HCT116 (cell line): ENCODE measurements at regions not wholly inside any gene's neighbourhood (a gene's known extent, or its start where the extent isn't known, plus 50 kb on each side); places are given as distances from the start of the nearest gene placed in this dataset.

Source experiments
- ATAC-seq: fragments of 200-7000 bp; cut with Tn5 transposase; 2 replicates; pipeline ENCODE4 v1.9.1; 2020; ENCODE audit warnings: mild to moderate bottlenecking, moderate library complexity
- BruUV-seq: library from RNA; stranded (reverse); fragments of 400-500 nt; replicated peaks from 2 replicates; lab custom pipeline; 2021; lab: Mats Ljungman, UMichigan
- CTCF ChIA-PET: fragments of 300-600 bp; sonication (Branson Sonifier 250); formaldehyde crosslinking; loops from one replicate; lab custom pipeline; 2021; ENCODE audit warnings: antibody characterized with exemption; lab: Charles Lee
- POLR2A ChIA-PET: fragments of 300-600, 350-600 bp; sonication (Branson Sonifier 250); formaldehyde crosslinking; loops from one replicate; lab custom pipeline; 2021; ENCODE audit warnings: antibody characterized with exemption; lab: Charles Lee
- RAD21 ChIA-PET, 2 experiments: fragments of 300-600 bp; sonication (Branson Sonifier 250); formaldehyde crosslinking; loops; one replicate each; lab custom pipeline; 2023; ENCODE audit warnings: low total read pairs in 2 of 2; ENCODE audit not compliant: uncharacterized antibody in 2 of 2, unreplicated experiment in 2 of 2, low non-redundant PET in 1 of 2; lab: Charles Lee
- DNase-seq: peaks from one replicate; pipeline ENCODE4 v3.0.0-alpha.2; 2010; ENCODE audit warnings: low read depth, low spot score
- H2AFZ ChIP-seq: fragments of 200-600 bp; shearing (Covaris generic), sonication (generic); 2 replicates; pipeline ENCODE4 v1.6.1; 2017; ENCODE audit warnings: low read depth, mixed run types, mixed read lengths, antibody characterized with exemption, low read length; ENCODE audit not compliant: poor library complexity, severe bottlenecking
- H3K27ac ChIP-seq: 2 replicates; pipeline ENCODE4 v1.5.1; 2012; ENCODE audit warnings: low read depth, low read length
- H3K27me3 ChIP-seq: fragments of 200-600 bp; sonication (generic); 2 replicates; pipeline ENCODE4 v1.6.1; 2016; ENCODE audit warnings: mixed run types, low read length, mixed read lengths; ENCODE audit not compliant: insufficient read depth
- H3K36me3 ChIP-seq, 2 experiments: fragments of 200-500 bp in 1 of 2; fragments of 200-600 bp in 1 of 2; sonication (Bioruptor generic) in 1 of 2; sonication (generic) in 1 of 2; 2 replicates each; pipeline versions ENCODE4 v1.5.1 to v1.6.1; 2014 to 2016; ENCODE audit warnings: low read length in 2 of 2, inconsistent platforms in 1 of 2, mixed read lengths in 1 of 2, mixed run types in 1 of 2; ENCODE audit not compliant: insufficient read depth in 2 of 2, control insufficient read depth in 1 of 2
- H3K4me1 ChIP-seq, 2 experiments: fragments of 200-600 bp in 1 of 2; sonication (generic) in 1 of 2; 2 replicates each; pipeline versions ENCODE4 v1.5.1 to v1.6.1; 2012 to 2017; ENCODE audit warnings: low read length in 2 of 2, inconsistent platforms in 1 of 2, mild to moderate bottlenecking in 1 of 2, mixed read lengths in 1 of 2, mixed run types in 1 of 2, moderate library complexity in 1 of 2; ENCODE audit not compliant: insufficient read depth in 2 of 2, control insufficient read depth in 1 of 2
- H3K4me2 ChIP-seq: fragments of 200-600 bp; sonication (generic); 2 replicates; pipeline ENCODE4 v1.6.1; 2017; ENCODE audit warnings: mixed run types, low read length, mixed read lengths
- H3K4me3 ChIP-seq, 2 experiments: fragments of 200-600 bp in 1 of 2; sonication (generic) in 1 of 2; replicated peaks in 1 of 2; 2 replicates each; pipeline ENCODE4 v1.5.1; 2011 to 2016; ENCODE audit warnings: low read length in 2 of 2, control low read depth in 1 of 2, low read depth in 1 of 2, mild to moderate bottlenecking in 1 of 2, mixed read lengths in 1 of 2, mixed run types in 1 of 2
- H3K79me2 ChIP-seq: fragments of 200-600 bp; sonication (generic); 2 replicates; pipeline ENCODE4 v1.6.1; 2017; ENCODE audit warnings: mild to moderate bottlenecking, mixed run types, low read length, moderate library complexity, mixed read lengths; ENCODE audit not compliant: insufficient read depth
- H3K9ac ChIP-seq: fragments of 200-600 bp; sonication (generic); 2 replicates; pipeline ENCODE4 v1.6.1; 2016; ENCODE audit warnings: low read length, mixed read lengths
- H3K9me2 ChIP-seq: fragments of 200-600 bp; sonication (generic), shearing (Covaris generic); 2 replicates; pipeline ENCODE4 v1.6.1; 2017; ENCODE audit warnings: mixed run types, mild to moderate bottlenecking, moderate library complexity; ENCODE audit not compliant: insufficient read depth
- H3K9me3 ChIP-seq, 2 experiments: fragments of 200-500 bp in 1 of 2; fragments of 200-600 bp in 1 of 2; sonication (Bioruptor generic) in 1 of 2; sonication (generic) in 1 of 2; 2 replicates each; pipeline ENCODE4 v1.6.1; 2014 to 2017; ENCODE audit warnings: low read length in 2 of 2, mixed read lengths in 2 of 2, inconsistent platforms in 1 of 2, low read depth in 1 of 2, mild to moderate bottlenecking in 1 of 2, mixed run types in 1 of 2, moderate library complexity in 1 of 2; ENCODE audit not compliant: control insufficient read depth in 1 of 2, insufficient read depth in 1 of 2
- H4K20me1 ChIP-seq: fragments of 200-600 bp; sonication (generic), shearing (Covaris generic); 2 replicates; pipeline ENCODE4 v1.6.1; 2017; ENCODE audit warnings: mixed run types, mild to moderate bottlenecking, moderate library complexity; ENCODE audit not compliant: insufficient read depth
- ATF3 ChIP-seq: IDR thresholded peaks from 2 replicates; pipeline ENCODE4 v1.6.1; 2012
- CEBPB ChIP-seq: IDR thresholded peaks from 2 replicates; pipeline ENCODE4 v1.6.1; 2012; ENCODE audit warnings: low read depth
- EGR1 ChIP-seq: IDR thresholded peaks from 2 replicates; pipeline ENCODE4 v1.6.1; 2012; ENCODE audit warnings: low read depth
- EZH2 ChIP-seq: fragments of 200-600 bp; sonication (generic); IDR thresholded peaks from 2 replicates; pipeline ENCODE4 v1.6.1; 2017; ENCODE audit warnings: antibody characterized with exemption, mixed run types
- FOSL1 ChIP-seq: IDR thresholded peaks from 2 replicates; pipeline ENCODE4 v1.6.1; 2012; ENCODE audit warnings: low read depth
- JUND ChIP-seq: IDR thresholded peaks from 2 replicates; pipeline ENCODE4 v1.6.1; 2012
- POLR2A ChIP-seq: IDR thresholded peaks from 2 replicates; pipeline ENCODE4 v1.7.0; 2011; ENCODE audit warnings: borderline replicate concordance; ENCODE audit not compliant: insufficient read depth, insufficient read length; ENCODE audit errors: extremely low read depth
- SP1 ChIP-seq: IDR thresholded peaks from 2 replicates; pipeline ENCODE4 v1.6.1; 2012; ENCODE audit warnings: low read depth
- SRF ChIP-seq: IDR thresholded peaks from 2 replicates; pipeline ENCODE4 v1.6.1; 2012; ENCODE audit warnings: low read depth
- TCF7L2 ChIP-seq: IDR thresholded peaks from 2 replicates; pipeline ENCODE4 v1.7.0; 2011; ENCODE audit warnings: borderline replicate concordance, inconsistent platforms; ENCODE audit not compliant: insufficient read depth, insufficient read length; ENCODE audit errors: extremely low read depth
- ZBTB33 ChIP-seq: IDR thresholded peaks from 2 replicates; pipeline ENCODE4 v1.6.1; 2011; ENCODE audit warnings: mild to moderate bottlenecking, low read length, moderate library complexity; ENCODE audit not compliant: insufficient replicate concordance; ENCODE audit errors: extremely low read depth
- ZNF274 ChIP-seq: fragments of 200-500 bp; sonication (Bioruptor generic); IDR thresholded peaks from 2 replicates; pipeline ENCODE4 v1.6.1; 2014; ENCODE audit warnings: mild to moderate bottlenecking, low read depth, low read length, inconsistent platforms
- intact Hi-C: fragments of 100-400 bp; cut with micrococcal nuclease; formaldehyde crosslinking; loops from 2 replicates; pipeline ENCODE4 v1.10.0; 2022

GRCh38 chr18:41875094-41875780 lies 79.8 kb upstream of the PIK3C3 start:
- no peaks in the 10 kb centered on the region for H4K20me1 ChIP-seq
- no TSS peak for BruUV-seq
- H3K79me2 ChIP-seq: no peaks in the 10 kb centered on the region
- no peaks in the 10 kb centered on the region for H3K27me3 ChIP-seq
- no peak overlapping the region for H3K27ac ChIP-seq
- no peak overlapping the region for H2AFZ ChIP-seq
- no peak overlapping the region for H3K4me2 ChIP-seq
- no peaks in the 10 kb centered on the region for H3K36me3 ChIP-seq
- no peaks in the 10 kb centered on the region for H3K9me2 ChIP-seq
- no peak overlapping the region for H3K4me3 ChIP-seq
- POLR2A ChIA-PET: no interaction called here
- intact Hi-C loops: no loop called here
- H3K9me3 ChIP-seq: no peaks in the 10 kb centered on the region
- no peak for TF ChIP-seq SP1
- TF ChIP-seq, all 23 proteins: peak for 0
- no peaks in the 10 kb centered on the region for H3K4me1 ChIP-seq
- ChIA-PET RAD21 (no interaction called here), CTCF (no interaction called here)
- ATAC-seq (no peak), DNase-seq (no peak)
- H3K9ac ChIP-seq: no peak overlapping the region

GRCh38 chr18:41873730-41874129 lies 81.3 kb upstream of the PIK3C3 start:
- BruUV-seq: no TSS peak
- Histone ChIP-seq H3K4me3 (no peak overlapping the region), H3K4me1 (no peaks in the 10 kb centered on the region), H2AFZ (no peak overlapping the region), H3K27me3 (no peaks in the 10 kb centered on the region), H3K9me3 (no peaks in the 10 kb centered on the region), H3K9me2 (no peaks in the 10 kb centered on the region), H3K79me2 (no peaks in the 10 kb centered on the region), H3K27ac (no peak overlapping the region), H3K9ac (no peak overlapping the region), H3K4me2 (no peak overlapping the region), H3K36me3 (no peaks in the 10 kb centered on the region), H4K20me1 (no peaks in the 10 kb centered on the region)
- RAD21 ChIA-PET: no interaction called here
- ATAC-seq: no peak
- TF ChIP-seq ZNF274 (no peak), EZH2 (no peak), FOSL1 (no peak), SRF (no peak), JUND (no peak), TCF7L2 (no peak), POLR2A (no peak), EGR1 (no peak), ATF3 (no peak), ZBTB33 (no peak), CEBPB (no peak)
- POLR2A ChIA-PET: no interaction called here
- CTCF ChIA-PET: no interaction called here
- DNase-seq: no peak
- intact Hi-C loops: no loop called here
